ENCODE measurements at regions not wholly inside any gene's neighbourhood (a gene's known extent, or its start where the extent isn't known, plus 50 kb on each side); places are given as distances from the start of the nearest gene placed in this dataset.

- DNase-seq: no peak
Observed at GRCh38 chr10:29130190-29130673, 158.6 kb upstream of the LYZL1 start.

GRCh38 chr10:29131952-29132547 lies 156.8 kb upstream of the LYZL1 start:
- DNase-seq: no peak

GRCh38 chr10:29132551-29133111 lies 156.2 kb upstream of the LYZL1 start:
- DNase-seq: no peak

- no peak for DNase-seq
Observed at GRCh38 chr10:29135337-29135736, 153.5 kb upstream of the LYZL1 start.

GRCh38 chr10:29136411-29136810 lies 152.5 kb upstream of the LYZL1 start:
- no peak for DNase-seq

GRCh38 chr10:29140151-29140550 lies 148.7 kb upstream of the LYZL1 start:
- no peak for DNase-seq

GRCh38 chr10:29140991-29141390 lies 147.9 kb upstream of the LYZL1 start:
- DNase-seq: peak; percentile 24

GRCh38 chr10:29141761-29142160 lies 147.1 kb upstream of the LYZL1 start:
- DNase-seq: no peak

DNA sequence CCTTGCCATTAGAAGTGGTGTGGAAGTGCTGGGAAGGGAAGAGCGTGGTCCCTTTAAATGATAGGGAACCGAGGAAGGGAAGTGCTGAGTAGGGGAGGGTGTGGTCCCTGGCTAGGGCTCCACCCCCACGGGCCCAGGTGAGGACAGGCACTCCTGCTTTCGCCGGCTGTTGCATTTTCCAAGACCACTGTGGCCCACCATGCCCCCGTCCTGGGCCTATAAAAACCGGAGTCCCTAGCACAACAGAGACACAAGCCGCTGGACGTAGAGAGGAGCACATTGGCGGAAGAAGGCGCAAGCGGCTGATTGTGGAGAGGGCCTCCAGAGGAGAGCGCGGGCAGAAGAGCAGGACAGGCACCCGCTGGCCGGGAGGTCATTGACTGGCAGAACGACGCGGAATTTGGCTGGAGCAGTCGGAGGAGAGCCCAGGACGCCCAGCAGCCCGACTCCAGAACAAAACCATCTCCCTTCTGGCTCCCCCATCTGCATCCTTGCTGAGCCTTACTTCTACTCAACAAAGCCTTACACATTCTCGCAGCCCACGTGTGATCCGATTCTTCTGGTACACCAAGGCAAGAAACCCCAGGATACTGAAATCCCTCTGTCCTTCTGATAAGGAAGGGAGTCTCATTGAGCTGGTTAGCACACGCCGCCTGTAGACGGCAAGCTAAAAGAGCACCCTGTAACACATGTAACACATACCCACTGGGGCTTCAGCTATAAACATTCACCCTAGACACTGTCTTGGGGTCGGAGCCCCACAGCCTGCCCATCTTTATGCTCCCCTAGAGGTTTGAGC lies 146.2 kb upstream of the LYZL1 start:
- no peak for DNase-seq

DNA sequence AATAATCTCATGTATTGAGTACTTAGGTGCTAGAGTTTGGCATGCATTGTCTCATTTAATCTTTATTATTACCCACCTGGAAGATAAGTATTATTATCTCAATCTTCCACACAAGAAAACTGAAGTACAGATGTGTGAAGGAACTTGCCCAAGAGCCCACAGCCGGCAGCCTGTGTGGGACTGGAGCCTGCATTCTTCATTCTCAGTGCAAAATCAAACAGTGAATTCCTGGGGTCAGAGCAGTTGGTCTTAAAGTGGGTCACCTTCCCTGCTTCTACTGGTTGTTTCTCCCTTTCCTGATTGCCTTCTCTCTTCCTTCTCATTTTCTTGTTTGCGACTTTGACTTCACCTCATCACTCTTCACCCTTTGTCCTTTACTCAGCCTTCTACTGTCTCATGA lies 144.7 kb upstream of the LYZL1 start:
- no peak for DNase-seq

- no peak for DNase-seq
Observed at GRCh38 chr10:29146311-29147100, 142.4 kb upstream of the LYZL1 start.

- no peak for DNase-seq
Observed at GRCh38 chr10:29150010-29150409, 138.9 kb upstream of the LYZL1 start.

GRCh38 chr10:29151005-29151404 lies 137.9 kb upstream of the LYZL1 start:
- no peak for DNase-seq

DNA sequence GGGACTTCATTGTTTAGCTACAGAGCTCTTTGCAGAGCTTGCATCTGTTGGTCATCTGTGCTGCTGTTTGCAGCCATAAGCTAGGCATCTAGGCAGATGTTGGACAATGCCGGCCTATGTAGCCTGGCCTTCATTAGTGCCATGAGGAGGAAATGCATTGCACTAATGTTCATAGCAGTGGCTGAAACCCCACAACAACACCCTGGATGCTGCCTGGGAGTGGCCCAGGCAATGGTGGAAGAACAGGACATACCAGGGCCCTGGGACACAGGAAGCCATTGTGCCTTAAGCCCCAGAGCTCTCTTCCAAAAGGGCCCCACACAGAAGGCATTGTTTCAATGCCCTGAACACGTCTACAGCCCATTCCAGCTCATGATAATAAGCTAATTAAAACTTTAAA lies 131.5 kb upstream of the LYZL1 start:
- DNase-seq: no peak

DNA sequence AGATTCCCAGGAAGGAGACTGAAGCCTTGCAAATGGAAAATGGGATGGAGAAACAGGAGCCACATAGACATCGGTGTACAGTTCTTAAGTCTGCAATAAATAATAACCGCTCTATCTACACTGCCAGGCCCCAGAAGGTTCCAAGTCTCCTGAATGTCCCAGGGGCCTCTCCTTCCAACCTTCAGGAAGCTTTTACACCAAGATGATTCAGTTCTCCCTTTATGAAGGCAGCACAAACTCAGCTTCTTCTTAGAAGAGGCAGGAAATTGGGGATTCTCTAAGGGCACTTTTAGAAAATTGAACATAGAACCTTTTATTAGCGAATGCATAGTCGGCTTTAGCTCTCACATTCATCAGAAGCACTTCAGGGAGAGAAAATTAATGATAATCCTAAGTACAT lies 130.8 kb upstream of the LYZL1 start:
- no peak for DNase-seq

- peak; percentile 45 for DNase-seq
Observed at GRCh38 chr10:29160150-29160617, 128.7 kb upstream of the LYZL1 start.

DNA sequence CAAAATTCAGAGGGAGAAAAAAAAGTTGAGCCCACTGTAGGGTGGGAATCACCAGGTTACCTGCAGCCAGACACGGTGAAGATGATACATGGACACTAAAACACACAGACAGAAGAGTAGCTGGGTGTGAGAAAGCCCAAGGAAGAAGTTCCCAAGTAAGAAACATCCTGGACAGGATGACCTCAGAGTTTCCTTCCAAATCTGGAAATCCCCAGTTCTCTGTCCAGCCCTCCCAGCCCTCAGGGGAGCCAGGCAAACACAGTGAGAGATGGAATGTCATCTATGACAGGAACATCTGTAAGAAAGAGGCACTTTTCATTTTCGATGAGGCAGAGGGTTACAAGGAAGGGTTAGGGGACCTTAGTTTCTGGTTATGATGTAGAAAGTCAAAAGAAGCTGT lies 125.1 kb upstream of the LYZL1 start:
- peak; percentile 65 for DNase-seq

DNA sequence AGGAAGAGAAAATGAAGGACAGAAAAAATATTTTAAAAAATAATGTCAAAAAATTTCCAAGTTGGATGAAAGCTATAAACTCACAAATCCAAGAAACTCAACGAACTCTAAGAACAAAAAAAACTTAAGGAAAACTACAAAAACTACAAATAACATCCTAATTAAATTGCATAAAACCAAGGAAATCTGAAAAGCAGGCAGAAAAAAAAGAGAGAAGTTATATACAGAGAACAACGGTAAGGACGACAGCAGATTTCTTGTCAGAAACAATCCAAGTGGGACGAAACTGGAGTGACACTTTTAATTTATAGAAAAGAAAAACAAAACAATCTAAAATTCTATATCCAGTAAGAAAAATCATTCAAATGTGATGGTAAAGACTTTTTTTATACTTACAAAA lies 122.2 kb upstream of the LYZL1 start:
- no peak for DNase-seq

DNA sequence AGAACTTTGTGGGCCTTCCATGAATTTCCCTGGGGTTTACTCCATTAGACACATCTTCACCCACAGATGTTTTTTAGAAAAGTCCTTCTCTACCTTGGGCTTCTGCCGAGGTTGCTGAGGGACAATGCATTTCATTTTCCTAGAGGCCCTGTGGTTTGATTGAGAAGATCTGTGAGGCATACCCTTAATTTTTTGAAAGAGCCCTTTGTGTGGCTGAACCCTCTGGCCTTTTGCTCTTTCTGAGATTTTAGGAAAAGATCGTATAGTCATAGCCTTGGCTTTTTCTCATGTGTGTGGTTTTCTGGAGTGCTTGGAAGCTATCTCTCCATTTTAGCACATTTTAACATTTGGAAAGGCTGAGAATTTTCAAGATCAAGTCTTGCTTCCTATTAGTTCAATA lies 119.8 kb upstream of the LYZL1 start:
- no peak for DNase-seq

DNA sequence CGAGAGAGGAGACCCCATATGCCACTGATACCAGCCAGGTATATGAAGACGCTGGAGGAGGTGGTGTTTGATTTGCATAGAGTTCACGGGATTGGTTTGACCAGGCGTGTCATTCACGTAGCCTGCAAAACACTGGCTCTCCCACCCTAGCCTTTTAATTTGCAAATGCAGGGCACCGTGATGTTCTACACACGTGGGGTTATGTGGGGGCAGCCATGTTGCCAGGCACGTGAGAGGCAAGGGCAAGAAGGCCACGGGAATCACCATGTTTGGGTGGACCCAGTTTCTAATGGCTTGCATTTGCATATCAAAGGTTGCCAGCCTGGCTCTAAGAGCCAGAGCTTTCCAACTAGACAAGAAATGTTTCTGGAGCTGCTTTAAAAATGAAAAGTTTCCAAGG lies 117.2 kb upstream of the LYZL1 start:
- no peak for DNase-seq

DNA sequence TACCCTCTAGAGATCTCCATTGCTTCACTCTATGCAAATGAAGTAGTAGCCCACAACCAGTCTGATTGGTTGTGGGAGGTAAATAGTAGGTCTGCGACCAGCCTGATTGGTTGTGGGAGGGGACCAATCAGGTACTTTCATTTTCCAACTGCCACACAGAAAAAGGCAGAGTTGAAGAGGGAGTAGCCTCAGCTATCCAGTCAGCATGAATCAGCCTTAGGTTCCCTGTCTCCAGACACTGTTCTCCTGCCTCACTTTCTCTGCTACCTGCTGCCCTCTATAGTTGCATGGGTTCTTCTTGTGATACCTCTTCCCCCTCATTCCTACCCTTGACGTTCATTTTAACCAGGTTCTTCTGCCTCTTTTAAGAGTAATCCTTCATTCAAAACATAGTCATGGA lies 114.5 kb upstream of the LYZL1 start:
- no peak for DNase-seq

- DNase-seq: no peak
Observed at GRCh38 chr10:29176845-29177832, 111.7 kb upstream of the LYZL1 start.

Data from T1000 (cell line).